ENCODE measurements at regions not wholly inside any gene's neighbourhood (a gene's known extent, or its start where the extent isn't known, plus 50 kb on each side); places are given as distances from the start of the nearest gene placed in this dataset.
A peak's percentile ranks its signal among the peaks of the same experiment; 100 is the strongest.

DNA sequence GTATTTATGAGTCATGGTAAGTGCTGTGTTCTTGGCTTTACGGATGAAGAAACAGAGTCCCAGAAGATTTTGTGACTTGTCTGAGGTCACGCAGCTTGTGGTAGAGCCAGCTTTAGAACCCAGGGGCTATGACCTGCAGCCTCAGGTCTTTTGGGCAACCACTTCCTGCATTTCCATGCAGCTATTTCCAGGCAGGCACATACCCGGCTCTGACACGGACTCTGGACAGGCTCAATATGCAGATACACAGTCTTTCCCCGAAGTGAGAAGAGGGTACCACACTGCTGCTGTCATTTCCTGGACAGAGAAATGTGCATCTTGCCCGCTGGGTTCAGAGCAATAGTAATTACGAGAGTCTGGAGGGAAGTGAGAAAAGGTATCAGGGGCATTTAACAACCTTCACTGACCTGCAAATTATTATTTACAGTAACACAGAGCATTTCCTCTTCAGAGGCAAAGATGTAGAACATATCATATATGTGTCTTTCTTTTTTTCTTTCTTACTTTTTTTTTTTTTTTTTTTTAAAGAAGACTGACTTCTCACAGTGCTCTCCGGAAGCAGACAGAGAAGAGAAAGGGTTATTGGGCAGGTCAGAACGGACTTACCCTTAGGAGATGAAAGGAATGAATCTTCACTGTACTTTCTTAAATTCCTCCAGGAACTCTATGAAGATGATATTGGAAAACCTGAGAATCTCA is 185.1 kb downstream of the CLIC5 start:
- DNase-seq, result no peak

DNA sequence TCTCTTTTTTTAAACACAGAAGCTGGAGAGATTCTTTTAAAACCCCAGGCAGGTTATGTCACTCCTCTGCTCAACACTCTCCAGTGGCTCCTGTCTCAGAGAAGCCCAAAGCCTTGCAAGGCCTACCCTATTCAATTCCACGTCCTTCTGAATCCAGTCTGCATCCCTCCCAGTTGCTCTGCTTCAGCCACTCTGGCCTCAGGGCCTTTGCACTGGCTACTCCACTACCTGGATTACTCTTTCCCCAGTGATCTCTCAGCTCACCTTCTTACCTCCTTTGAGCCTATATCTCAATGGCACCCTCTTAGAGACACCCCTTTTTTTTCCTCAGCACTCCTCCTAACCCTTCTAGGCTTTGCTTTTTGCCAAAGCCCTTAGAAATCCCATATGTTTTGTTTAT is 185.8 kb downstream of the CLIC5 start:
- no peak for DNase-seq

DNA sequence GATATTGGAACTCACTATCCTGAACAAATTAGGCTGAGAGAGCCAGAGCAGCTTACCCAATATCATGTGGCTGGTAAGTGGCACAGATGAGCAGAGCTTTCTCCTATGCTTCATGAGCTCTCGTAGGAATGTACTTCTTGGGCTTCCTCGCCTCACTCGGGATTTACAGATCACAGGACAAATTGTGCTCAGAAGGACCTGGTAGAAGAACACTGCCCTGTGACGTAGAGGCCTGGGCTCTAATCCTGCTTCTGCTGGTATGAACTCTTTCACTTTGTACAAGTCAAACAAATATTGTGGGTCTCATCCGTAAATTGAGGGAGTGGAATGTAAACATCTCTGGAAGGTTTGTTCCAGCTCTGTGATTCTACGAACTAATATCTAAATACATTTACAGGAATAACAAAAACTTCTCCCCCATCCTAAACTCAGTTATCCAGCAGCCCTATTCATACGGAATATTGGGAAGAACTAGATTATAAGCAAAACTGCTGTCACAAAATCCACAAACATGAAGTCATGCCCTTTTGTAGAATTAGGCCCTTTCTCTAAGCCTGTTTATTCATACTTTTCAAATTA is 187.6 kb downstream of the CLIC5 start:
- no peak for DNase-seq

DNA sequence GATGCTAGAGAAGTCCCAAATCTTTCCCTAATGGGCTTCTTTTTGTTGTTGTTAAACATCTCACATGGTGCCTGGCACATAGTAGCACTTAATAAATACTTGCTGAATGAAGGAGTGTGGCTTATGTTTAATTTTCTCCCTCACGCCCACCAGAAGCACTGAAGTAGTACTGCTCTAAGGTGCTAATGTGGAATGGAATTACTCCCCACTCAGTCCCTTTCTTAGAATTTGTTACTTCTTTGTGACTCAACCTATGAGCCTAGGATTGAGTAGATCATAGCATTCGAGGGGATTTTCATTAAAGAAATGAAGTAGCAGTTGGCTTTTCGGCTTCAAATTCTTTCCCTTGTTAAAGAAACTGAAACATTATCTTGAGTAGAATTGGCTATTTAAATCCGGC is 192.8 kb downstream of the CLIC5 start:
- DNase-seq, result no peak

DNA sequence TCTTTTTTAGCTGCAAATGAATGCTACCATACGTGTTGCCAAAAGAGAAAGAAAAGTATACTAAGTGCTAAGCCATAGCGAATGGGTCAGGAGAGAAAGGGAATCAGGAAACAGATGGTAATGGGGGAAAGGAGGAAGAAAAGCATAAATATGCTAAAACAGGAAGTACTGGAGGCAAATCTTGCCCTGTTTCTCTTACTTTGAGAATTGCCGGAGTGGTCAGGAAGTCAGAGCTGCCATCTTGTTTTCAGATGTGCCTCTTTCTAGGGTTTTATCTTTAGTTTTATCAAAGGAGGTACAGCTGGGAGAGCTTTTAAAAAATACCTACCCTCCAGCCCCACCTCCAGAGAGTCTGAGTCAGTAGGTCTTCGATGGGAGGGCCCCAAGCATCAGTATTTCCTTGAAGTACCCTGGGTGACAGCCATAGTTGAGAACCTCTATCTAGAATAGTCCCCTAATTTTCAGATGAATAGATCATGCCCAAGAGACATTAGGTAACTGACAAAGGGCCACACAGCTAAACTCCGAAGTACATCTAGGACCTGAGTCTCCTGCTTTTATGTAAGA is 193.3 kb downstream of the CLIC5 start:
- DNase-seq, result no peak

DNA sequence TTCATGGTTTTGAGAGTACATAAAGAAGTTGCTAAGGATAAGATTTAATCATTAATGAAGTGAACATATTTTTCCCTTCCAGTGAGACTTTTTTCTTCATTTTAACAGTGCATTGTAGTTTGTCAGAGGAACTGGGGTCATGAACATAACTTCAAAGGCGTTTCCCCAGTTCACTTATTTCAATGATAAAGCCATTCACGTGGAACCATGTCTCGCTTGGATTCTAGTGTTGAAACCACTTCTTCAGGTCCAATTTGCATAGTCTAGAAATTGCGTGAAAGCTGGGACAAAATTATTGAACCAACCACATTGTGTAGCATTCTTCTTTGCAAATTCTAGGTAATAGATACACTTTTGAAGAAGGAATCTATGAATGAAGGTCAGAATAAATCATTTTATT is 197.0 kb downstream of the CLIC5 start:
- DNase-seq, result no peak

DNA sequence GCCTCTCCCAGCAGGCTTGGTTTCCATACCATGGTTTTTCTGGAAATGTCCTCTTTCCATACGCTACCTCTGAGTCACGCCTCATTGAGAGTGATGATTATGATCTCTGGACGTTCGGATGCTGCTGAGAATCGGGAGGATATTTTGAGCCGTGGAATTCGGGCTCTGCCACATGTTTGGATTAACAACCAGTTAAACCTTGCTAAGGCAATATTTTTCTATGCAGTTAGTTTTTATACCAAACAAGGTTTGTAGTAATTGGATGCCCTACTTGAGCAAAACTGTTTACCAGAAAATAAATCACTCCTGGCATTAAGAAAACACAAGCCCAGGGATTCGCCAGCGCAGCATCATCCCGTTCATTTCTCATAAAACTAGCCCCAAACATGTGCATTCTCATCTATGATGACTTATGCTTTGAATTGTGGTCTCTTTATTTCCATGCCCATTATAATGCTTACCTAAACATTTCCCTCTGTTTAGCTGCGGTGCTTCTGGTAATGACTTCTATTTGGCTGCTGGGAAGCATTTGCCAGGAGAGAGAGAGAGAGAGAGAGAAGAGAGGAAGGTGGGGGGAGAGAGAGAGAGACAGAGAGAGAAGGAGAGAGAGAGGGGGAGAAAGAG is 198.9 kb downstream of the CLIC5 start:
- no peak for DNase-seq

DNA sequence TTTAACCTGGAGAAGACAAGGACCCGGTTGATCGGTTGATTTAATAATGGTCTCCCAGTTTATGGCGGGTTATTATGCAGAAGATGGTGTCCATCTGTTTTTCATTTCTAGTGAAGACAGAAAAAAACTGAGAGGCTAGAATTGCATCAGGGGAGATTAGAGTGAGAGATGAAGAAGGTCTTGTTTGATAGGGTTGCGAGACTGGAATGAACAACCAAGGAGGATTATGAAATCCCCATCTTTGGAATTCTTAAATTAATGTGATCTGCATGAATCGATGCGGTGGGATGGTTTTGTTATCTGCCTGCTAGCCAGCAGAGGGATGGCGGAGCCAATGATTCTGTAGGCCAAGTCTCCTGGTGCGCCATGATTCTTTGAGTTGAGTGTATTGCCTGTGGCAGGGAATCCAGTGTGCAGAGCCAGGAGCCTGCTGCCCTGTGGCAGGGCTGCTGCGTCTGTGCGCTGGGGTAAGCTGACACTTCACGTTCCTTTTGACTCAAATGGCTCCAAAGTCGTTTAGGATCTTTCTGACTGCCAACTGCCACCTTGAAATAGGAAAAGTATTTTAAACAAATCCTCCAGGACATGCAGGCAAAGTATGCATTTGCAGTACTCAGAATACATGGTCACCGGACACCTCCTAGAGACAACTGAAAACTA is 200.1 kb downstream of the CLIC5 start:
- no peak for DNase-seq

DNA sequence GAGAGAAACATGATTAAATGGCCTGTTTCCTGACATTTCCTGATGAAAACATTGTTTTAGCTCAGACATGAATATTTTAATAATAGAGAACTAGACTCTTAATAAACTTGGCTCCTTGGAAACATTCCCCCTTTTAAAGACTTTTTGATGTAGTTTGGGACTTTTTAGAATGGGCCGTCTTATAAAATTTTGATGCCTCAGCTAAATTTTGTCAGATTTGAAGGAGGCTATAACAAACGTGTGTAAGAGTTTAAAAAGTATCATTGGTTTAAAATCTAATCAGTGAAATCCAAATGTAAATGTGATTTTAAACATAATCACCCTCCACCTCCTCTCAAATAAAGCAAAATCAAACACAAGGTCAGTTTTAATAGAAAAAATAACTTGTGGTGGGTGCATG is 200.9 kb downstream of the CLIC5 start:
- no peak for DNase-seq

DNA sequence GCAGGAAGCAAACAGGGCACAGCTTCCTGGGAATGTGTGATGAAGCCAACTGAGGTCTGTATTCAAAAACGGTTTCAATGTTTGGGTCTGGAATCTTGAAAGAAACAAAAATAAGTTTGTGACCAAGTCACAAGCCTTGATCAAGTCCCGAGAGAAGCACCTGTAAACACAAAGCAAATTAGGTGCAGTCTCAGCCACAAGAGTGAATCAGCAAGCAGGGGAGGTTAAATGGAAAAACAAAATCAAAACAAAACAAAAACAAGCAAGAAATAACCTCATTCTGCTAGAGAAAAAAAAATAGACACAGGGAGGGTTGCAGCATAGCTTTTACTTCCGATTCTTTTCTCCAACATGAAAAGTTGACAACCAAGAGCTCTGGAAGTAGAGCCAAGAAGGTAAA is 201.7 kb downstream of the CLIC5 start:
- DNase-seq, result no peak

DNA sequence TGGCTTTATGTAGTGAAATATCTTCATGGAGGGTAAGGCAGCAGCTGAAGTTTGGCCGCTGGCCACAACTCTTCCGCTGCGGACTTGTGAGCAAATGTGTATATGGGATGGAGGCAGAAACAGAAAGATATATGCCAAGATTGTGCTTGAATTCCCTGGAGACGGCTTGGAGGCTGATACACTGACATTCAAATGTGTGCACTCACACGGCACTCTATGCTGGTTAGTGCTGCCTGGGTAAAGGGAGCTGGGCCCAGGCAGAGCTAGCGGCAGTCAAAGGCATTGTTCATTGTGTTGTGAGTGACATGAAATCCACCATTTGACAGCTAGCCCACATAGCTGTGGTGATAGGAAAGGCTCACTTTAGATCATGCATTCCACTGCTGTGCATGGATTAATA is 202.7 kb downstream of the CLIC5 start:
- DNase-seq, result no peak

DNA sequence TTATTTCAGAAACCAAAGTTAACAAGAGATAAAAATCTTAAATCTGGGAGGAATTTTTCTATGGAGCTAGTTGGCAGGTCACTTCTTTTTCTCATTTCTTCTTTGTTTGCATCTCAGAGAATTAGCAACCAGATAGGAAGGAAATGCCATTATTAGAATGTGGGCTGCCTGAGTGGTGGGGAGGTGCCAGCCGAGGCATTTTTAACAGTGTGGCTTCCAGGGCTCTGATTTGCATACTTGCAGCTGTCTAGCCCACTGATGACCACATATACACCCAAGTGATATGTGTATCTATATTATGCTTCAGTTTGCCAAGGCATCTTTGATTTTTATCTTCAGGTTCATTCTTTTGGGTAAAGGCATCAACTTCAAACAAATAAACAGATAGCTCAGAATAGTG is 206.7 kb downstream of the CLIC5 start:
- DNase-seq, result no peak

DNA sequence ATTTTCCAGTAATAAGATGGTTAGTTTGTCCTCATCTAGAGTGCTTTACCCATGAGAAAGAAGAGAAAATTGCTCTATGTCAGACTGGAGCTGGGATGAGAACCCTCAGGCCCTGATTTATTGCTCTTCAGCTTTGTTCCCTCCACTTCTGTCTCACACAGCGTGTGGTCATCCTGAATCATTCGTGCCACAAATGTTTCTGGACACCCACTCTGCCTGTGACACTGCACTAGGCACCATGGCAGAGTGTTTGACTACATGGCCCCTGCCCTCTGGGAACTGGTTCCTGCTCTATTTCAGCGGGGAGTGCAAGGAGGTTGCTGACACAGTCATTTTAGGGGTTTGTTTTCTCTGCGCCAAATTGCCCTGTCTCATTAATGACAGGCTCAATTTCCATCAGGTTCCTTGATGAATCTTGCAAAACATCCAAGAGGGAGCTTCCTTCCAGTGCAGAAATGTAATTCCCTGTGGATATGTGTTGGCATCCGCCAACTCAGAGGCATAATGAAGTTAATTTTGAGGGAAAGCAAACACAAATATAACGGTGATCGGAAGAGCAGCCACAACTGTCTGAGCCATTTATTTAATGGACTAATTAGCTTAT is 207.5 kb downstream of the CLIC5 start:
- DNase-seq, result peak; percentile 4

DNA sequence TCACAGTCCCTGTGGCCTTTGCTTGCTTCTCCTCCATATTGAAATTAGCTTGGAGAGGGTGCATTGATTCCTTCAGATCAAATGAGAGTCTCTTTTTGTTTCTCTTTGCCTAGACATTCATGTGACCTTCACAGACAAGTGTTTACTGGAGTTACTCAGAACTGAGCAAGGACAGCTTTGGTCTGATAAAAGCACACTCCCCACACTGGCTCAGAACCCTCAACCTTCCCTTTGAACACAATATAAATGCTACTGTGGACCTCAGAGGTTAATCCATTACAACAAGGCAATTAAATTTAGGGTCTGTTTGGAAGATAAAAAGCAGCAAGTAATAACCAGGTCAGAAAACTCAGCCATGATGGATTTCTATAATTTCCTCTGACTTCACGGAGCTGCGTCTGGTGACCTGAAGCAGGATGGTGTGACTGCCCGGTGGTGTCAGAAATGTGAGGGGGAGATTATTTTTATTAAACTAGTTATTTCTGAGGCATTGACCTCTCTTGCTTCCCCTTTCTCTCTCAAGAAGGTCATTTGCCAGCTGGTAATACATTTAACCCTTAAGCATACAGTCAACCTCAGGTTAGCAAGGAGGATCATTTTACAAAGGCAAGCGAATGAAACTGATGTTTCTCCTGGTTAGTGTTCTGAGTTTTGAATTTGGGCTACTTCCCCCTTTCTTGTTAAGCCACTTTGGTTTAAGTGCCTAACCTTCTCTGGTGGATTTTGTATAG is 208.2 kb downstream of the CLIC5 start:
- DNase-seq, result no peak

DNA sequence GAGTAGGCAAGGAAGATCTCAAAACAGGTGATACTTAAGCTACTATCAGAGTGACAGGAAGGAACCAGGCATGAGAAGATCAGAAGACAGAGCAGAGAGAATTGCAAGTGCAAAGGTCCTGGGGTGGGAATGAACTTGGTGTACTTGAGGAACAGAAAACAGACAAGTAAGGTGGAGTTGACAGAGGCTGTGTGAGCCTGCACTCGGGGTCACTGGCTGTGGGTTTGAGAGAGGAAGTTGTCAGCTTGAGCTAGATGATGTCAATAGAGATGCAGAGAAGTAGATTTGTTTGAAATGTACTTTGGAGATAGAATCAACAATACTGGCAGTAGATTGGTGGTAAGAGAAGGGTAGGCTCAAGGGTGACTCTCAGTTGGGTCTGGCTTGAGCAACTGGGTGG is 209.5 kb downstream of the CLIC5 start:
- no peak for DNase-seq

DNA sequence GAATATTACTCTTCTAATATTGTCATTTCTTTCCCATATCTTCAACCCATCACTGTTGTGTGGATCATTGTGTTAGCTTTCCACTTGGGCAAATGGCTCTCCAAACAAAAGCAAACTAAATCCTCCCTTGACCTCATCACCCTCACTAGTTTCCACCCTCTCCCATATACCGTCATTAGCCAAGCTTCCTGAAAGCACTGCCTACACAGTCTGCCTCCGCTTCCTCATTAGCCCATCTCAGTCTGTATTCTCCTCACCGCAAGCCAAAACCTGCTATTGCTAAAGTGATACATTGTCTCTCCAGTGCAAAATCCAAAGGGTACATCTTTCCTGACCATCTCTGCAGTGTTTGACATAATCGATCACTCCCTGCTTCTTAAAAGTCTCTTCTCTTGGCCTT is 212.6 kb downstream of the CLIC5 start:
- DNase-seq, result no peak

DNA sequence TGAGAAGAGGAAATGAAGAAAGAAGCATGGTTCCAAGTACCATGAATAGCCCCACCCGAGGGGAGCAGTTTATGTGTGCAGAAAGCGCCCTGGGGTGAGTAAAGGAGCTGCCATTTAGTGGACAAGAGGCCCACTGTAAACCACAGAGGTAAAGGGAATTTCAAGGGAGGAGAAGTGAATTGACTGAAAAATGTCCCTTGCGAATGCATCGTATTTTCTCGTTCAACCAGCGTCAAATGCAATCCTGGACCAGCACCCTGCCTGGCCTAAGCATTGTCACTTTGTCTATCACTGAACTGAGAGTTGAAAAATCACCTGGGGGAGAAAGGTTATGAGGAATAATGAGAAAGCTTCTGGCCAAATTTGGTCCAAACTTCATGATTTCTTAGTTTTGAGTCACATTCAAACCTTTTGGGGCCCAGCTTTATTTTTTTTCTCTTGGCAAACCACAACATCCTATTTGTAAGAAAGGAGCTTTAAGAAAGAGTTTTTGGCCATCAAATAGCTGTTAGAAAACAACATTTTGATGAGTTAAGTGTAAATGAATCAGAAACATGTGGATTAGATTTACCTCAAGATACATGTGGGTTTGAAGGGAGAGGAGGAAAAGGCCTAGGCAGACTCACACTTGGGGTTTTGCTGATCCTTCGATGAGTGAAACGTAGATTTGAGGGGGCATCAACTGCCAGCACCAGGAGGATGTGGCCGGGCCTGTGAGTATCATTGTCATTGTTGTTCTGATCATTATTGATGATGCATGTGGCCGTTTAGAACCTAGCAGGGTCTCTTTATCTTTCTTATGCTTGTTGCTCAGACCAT is 214.0 kb downstream of the CLIC5 start:
- no peak for DNase-seq

DNA sequence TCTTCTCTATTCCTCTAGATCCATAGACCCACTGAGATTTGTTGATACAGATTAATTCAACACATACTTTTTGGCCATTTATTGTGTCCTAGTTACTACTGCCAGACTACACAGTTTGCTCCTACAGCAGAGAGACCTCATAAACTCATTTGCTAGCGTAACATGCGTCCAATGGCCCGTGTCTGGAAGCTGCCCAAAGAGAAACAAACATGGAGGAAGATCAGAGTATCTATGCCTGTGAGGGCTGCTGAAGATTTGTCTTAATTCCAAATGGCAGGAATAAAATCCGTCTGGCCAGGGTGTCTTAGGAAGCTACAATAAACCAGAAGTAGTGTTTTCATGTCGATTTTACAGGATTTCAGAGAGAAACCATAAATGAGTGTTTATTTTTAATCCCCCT is 214.7 kb downstream of the CLIC5 start:
- DNase-seq, result no peak

DNA sequence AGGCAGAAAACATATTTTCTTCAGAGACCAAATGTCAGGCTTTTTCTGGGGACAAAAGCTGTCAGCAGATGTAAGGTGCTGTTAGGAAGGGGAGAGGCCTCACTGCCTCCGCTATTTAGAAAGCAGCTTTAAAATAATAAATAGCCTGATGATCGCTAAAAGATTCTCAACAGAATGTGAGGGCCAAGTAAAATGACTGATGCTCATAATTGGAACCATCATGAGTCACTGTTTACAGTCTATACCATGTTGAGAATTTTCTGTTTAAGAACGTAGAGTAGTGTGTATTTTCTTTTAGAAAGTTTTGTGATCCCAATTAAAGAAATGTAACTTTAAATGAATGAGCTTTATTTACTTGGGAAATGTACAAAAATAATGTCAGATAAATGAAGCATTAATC is 220.0 kb downstream of the CLIC5 start:
- no peak for DNase-seq

DNA sequence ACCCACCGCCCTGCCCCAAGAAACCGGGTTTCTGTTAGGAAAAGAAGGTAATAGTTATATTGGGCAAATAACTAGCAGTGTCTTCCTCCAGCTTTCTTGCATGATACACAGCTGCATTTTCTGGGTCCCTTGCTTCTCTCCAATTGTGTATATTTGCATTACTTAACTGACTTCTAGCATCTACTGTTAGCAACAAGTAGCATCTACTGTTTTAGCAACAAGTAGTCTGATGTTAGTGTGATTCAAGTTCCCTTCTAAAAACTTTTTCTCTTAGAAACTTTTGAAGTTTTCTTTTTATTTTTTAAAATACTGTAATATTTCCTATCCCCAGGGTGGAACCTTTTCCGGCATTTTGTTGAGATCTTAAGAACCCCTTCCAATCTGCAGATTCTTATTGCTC is 221.2 kb downstream of the CLIC5 start:
- no peak for DNase-seq

DNA sequence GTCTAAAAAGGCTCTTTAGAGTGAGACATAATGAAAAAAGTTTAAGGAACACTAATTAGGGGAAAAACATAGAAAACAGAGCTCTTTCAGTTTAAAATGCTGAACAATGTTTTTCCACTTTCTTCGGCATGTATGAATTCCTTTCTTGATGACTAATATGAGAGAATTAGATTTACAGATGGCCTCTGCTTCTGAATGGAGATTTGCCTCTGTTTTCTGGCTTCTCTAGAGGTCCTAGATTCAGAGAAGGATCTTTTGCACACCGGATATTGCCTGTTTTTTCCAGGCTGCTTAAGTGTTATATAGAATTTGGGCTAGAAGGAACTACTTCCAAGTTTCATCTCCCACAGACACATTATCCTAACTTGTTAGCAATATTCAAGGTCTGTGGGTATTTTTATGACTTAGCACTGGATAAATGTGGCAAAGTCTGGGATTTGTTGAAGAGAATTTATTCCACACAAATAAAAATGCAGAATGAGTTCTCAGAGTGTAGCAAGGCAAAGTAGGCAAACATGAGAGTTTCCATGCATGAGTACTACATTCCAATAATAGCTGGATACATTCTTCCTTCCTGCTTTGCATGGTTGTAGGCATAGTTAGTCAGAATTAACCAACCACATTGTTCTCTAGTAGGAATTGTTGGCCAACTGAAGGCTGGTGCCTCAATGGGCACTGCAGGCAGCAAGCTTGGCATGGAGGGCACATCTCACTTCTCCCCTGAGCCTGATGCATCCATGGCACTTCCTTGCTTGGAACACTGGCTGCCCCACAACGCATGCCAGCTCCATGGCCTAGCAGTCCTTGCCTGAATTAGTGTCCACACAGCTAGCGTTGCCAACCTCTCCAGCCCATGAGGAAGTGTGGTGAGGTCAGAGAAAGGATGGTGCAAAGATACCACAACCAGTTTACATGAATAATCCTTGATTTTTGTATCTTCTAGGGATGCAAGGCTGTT is 224.2 kb downstream of the CLIC5 start:
- DNase-seq, result no peak
